RKO (cell line): ENCODE measurements at regions not wholly inside any gene's neighbourhood (a gene's known extent, or its start where the extent isn't known, plus 50 kb on each side); places are given as distances from the start of the nearest gene placed in this dataset.

Source experiments
- DNase-seq: peaks from one replicate; pipeline ENCODE4 v3.0.0-alpha.2; 2016; ENCODE audit warnings: low spot score

- DNase-seq = no peak
These were observed 465.0 kb upstream of the SOX5 start for GRCh38 chr12:24414480-24414879.

- no peak for DNase-seq
These were observed 462.5 kb upstream of the SOX5 start for GRCh38 chr12:24411948-24412347.

GRCh38 chr12:24409868-24410267 is 460.4 kb upstream of the SOX5 start:
- no peak for DNase-seq

- DNase-seq = no peak
These were observed 458.8 kb upstream of the SOX5 start for GRCh38 chr12:24408305-24408704.

- DNase-seq = no peak
These were observed 458.4 kb upstream of the SOX5 start for GRCh38 chr12:24407884-24408283.

GRCh38 chr12:24404086-24404815 is 454.8 kb upstream of the SOX5 start:
- DNase-seq = no peak

GRCh38 chr12:24400533-24400932 is 451.1 kb upstream of the SOX5 start:
- no peak for DNase-seq

GRCh38 chr12:24398605-24399004 is 449.1 kb upstream of the SOX5 start:
- DNase-seq = no peak

- DNase-seq = no peak
These were observed 446.8 kb upstream of the SOX5 start for GRCh38 chr12:24396224-24396623.

- no peak for DNase-seq
These were observed 444.8 kb upstream of the SOX5 start for GRCh38 chr12:24394246-24394645.

- no peak for DNase-seq
These were observed 443.6 kb upstream of the SOX5 start for GRCh38 chr12:24393071-24393470.

- no peak for DNase-seq
These were observed 439.9 kb upstream of the SOX5 start for GRCh38 chr12:24389394-24389793.

- no peak for DNase-seq
These were observed 437.9 kb upstream of the SOX5 start for GRCh38 chr12:24387381-24387780.

- DNase-seq = no peak
These were observed 437.4 kb upstream of the SOX5 start for GRCh38 chr12:24386836-24387235.

- no peak for DNase-seq
These were observed 432.3 kb upstream of the SOX5 start for GRCh38 chr12:24381790-24382189.

GRCh38 chr12:24379861-24380521 is 430.5 kb upstream of the SOX5 start:
- DNase-seq = no peak

GRCh38 chr12:24379433-24379832 is 430.0 kb upstream of the SOX5 start:
- DNase-seq = no peak

- no peak for DNase-seq
These were observed 429.3 kb upstream of the SOX5 start for GRCh38 chr12:24378548-24379407.

GRCh38 chr12:24374452-24374851 is 425.0 kb upstream of the SOX5 start:
- DNase-seq = no peak

GRCh38 chr12:24373004-24373403 is 423.5 kb upstream of the SOX5 start:
- DNase-seq = no peak

- no peak for DNase-seq
These were observed 417.0 kb upstream of the SOX5 start for GRCh38 chr12:24366514-24366913.

GRCh38 chr12:24364921-24365320 is 415.5 kb upstream of the SOX5 start:
- no peak for DNase-seq

- DNase-seq = no peak
These were observed 413.8 kb upstream of the SOX5 start for GRCh38 chr12:24363177-24363754.
